Neutrophil (primary cell): ENCODE measurements at regions not wholly inside any gene's neighbourhood (a gene's known extent, or its start where the extent isn't known, plus 50 kb on each side); places are given as distances from the start of the nearest gene placed in this dataset.

ENCODE experiments used
- H3K27ac ChIP-seq: fragments of 200-600 bp; sonication (generic); 2 replicates; pipeline ENCODE4 v1.5.1; 2016; ENCODE audit warnings: mild to moderate bottlenecking, moderate library complexity
- H3K27me3 ChIP-seq: fragments of 200-600 bp; sonication (generic); 2 replicates; pipeline ENCODE4 v1.6.0; 2016; ENCODE audit warnings: mild to moderate bottlenecking
- H3K36me3 ChIP-seq: fragments of 200-600 bp; sonication (generic); 2 replicates; pipeline ENCODE4 v1.5.1; 2017
- H3K4me1 ChIP-seq, 2 experiments: fragments of 200-600 bp in 1 of 2; sonication (generic) in 1 of 2; 1 replicate in 1 of 2; 2 replicates in 1 of 2; pipeline versions ENCODE4 v1.5.1 to v1.6.1; 2013 to 2016; ENCODE audit warnings: low read depth in 1 of 2, low read length in 1 of 2, mild to moderate bottlenecking in 1 of 2, moderate library complexity in 1 of 2; ENCODE audit not compliant: control insufficient read depth in 1 of 2, insufficient read depth in 1 of 2
- H3K4me3 ChIP-seq, 2 experiments: fragments of 200-600 bp in 1 of 2; sonication (generic) in 1 of 2; 1 replicate in 1 of 2; 2 replicates in 1 of 2; pipeline ENCODE4 v1.5.1; 2013 to 2016; ENCODE audit warnings: low read depth in 1 of 2, low read length in 1 of 2, mild to moderate bottlenecking in 1 of 2, moderate library complexity in 1 of 2
- H3K9me3 ChIP-seq: fragments of 200-600 bp; sonication (generic); 2 replicates; pipeline ENCODE4 v1.5.1; 2016
- TF ChIP-seq, protein P1 (sequence below): fragments of 200-600 bp; sonication (generic); IDR thresholded peaks from 2 replicates; pipeline ENCODE4 v1.5.1; 2016; ENCODE audit warnings: antibody characterized with exemption

DNA sequence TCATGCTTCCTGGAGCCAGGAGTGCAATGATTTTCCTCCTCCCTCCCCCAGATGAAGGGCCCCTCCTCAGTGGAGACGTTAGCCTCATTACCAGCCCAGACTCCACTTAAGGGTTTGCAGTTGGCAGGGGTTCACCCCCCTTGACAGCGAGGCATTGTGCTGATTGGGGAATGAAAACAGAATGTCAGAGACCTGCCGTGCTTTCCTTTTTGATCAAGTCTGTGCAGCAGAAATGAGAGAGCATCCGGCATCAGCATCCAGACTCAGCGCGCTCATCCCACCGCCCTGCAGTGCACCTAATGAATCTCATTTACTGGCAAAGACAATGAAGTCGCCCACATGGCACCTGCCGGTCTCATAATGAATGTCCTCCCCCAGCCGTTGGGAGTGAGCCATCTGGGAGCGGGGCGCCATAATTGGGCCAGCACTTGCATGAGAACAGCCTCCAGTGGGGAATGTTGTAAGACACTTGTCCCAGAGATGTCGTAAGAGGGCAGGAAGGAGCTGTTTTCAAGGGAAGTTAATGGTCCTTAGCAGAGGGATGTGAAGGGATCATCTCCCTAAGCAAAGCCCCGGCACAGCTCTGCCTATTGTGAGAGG lies 98.3 kb upstream of the UQCRFS1 start:
- H3K9me3 ChIP-seq, result no peaks in the 10 kb centered on the region
- H3K36me3 ChIP-seq, result no peaks in the 10 kb centered on the region
- no peak overlapping the region for H3K4me3 ChIP-seq
- no peaks in the 10 kb centered on the region for H3K4me1 ChIP-seq
- TF ChIP-seq, protein P1, sequence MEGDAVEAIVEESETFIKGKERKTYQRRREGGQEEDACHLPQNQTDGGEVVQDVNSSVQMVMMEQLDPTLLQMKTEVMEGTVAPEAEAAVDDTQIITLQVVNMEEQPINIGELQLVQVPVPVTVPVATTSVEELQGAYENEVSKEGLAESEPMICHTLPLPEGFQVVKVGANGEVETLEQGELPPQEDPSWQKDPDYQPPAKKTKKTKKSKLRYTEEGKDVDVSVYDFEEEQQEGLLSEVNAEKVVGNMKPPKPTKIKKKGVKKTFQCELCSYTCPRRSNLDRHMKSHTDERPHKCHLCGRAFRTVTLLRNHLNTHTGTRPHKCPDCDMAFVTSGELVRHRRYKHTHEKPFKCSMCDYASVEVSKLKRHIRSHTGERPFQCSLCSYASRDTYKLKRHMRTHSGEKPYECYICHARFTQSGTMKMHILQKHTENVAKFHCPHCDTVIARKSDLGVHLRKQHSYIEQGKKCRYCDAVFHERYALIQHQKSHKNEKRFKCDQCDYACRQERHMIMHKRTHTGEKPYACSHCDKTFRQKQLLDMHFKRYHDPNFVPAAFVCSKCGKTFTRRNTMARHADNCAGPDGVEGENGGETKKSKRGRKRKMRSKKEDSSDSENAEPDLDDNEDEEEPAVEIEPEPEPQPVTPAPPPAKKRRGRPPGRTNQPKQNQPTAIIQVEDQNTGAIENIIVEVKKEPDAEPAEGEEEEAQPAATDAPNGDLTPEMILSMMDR, result no peak
- no peak overlapping the region for H3K27ac ChIP-seq
- H3K27me3 ChIP-seq, result peaks cover 44% of the 10 kb centered on the region

DNA sequence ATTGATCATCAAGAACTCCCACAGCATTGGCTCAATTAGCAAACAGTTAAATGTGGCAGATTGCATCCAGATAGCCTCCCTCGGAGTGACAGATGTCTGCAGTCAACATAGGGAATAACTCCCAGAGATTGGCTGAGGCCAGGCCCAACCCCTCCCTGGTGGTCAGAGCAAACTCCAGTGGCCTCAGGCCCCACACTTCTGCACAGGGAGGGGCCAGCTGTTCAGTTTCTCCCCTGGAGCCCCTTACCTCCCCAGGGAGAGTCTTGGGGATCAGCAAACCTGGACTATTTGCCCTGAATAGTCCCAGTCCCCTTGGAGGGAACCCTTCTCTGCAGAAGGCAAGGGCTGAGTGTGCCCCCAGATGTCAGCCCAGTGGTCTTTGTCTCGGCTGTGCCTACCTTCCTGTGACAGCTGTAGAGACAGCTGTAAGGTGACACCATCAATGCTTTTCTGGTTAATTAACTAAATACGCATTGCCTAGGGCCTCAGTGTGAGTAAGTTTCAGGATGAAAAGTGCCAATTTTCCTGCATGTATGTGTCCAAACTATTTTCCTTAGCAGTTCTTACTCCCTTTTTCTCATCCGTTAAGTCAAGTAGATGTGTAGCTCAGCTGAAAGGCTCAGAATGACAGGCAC lies 102.7 kb upstream of the UQCRFS1 start:
- TF ChIP-seq, protein P1, result no peak
- H3K4me1 ChIP-seq, result no peaks in the 10 kb centered on the region
- H3K27ac ChIP-seq, result no peak overlapping the region
- peaks cover 15% of the 10 kb centered on the region for H3K27me3 ChIP-seq
- no peak overlapping the region for H3K4me3 ChIP-seq
- no peaks in the 10 kb centered on the region for H3K36me3 ChIP-seq
- no peaks in the 10 kb centered on the region for H3K9me3 ChIP-seq

DNA sequence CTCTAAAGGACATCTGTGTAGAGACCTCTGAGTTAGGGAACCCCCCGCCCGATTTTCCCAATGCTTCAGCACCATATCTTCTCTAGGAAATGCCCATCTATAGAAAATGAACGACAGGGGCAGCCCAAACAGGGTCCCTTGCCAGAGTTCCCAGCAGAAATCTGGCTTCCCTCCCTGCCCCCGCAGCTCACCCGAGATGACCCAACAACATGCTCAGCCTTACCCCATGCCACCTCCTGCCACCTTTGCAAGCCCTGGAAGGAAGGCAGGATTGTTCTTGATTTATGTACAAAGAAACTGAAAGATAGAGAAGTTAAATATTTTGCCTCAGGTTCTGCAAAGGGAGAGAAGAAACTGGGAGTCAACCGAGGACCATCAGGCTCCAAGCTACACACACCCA lies 105.6 kb upstream of the UQCRFS1 start:
- no peaks in the 10 kb centered on the region for H3K27me3 ChIP-seq
- no peak overlapping the region for H3K27ac ChIP-seq
- H3K4me3 ChIP-seq, result no peak overlapping the region
- no peaks in the 10 kb centered on the region for H3K9me3 ChIP-seq
- no peaks in the 10 kb centered on the region for H3K4me1 ChIP-seq
- TF ChIP-seq, protein P1, result no peak
- H3K36me3 ChIP-seq, result no peaks in the 10 kb centered on the region

DNA sequence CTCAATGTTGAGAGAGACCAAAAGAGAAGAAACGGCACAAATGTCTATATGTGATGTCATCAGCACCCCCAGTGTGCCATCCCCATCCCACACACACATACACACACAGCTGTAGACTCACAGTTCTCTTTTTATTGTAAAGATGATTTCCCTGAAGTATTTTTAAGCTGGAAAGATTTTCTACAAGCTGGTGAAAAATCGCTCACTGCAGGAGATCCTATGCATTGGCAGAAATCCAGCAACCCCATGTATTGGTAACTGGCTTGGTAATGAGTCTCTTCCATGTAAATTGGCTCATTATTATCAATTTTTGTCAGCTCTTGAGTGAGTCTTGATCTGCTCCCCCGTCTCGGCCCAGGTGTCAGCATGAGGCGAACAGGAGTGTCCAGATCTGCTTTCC lies 107.1 kb upstream of the UQCRFS1 start:
- Histone ChIP-seq H3K4me3 (no peak overlapping the region), H3K4me1 (no peaks in the 10 kb centered on the region), H3K27ac (no peak overlapping the region), H3K36me3 (no peaks in the 10 kb centered on the region), H3K9me3 (no peaks in the 10 kb centered on the region), H3K27me3 (no peaks in the 10 kb centered on the region)
- TF ChIP-seq, protein P1, result no peak

DNA sequence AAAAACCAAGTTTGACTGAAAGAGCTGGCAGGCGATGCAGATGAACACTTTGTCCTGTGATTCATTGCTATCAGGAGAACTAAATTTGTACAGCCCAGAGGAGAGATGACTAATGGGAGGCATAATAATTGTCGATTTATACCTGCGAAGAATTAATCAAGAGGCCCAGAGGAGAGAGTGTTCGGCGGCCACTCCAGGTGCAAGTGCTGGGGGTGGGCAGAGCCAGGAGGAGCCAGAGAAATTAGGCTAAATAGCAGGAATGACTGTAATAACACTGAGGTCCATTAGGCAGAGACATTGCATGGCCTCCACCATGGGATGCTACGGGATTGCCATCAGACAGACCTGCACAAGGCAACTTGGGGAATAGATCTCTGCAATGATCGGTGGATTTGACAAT lies 107.7 kb upstream of the UQCRFS1 start:
- Histone ChIP-seq H3K9me3 (no peaks in the 10 kb centered on the region), H3K36me3 (no peaks in the 10 kb centered on the region)
- TF ChIP-seq, protein P1, result no peak

More for the DNA sequence above, 107.7 kb upstream of the UQCRFS1 start:
- H3K4me1 ChIP-seq, result no peaks in the 10 kb centered on the region
- no peak overlapping the region for H3K4me3 ChIP-seq
- H3K27ac ChIP-seq, result no peak overlapping the region
- no peaks in the 10 kb centered on the region for H3K27me3 ChIP-seq
